HCT116 (cell line): ENCODE measurements at regions not wholly inside any gene's neighbourhood (a gene's known extent, or its start where the extent isn't known, plus 50 kb on each side); places are given as distances from the start of the nearest gene placed in this dataset.

Experiments used
- ATAC-seq: fragments of 200-7000 bp; cut with Tn5 transposase; 2 replicates; pipeline ENCODE4 v1.9.1; 2020; ENCODE audit warnings: mild to moderate bottlenecking, moderate library complexity
- BruUV-seq: library from RNA; stranded (reverse); fragments of 400-500 nt; replicated peaks from 2 replicates; lab custom pipeline; 2021; lab: Mats Ljungman, UMichigan
- CTCF ChIA-PET: fragments of 300-600 bp; sonication (Branson Sonifier 250); formaldehyde crosslinking; loops from one replicate; lab custom pipeline; 2021; ENCODE audit warnings: antibody characterized with exemption; lab: Charles Lee
- POLR2A ChIA-PET: fragments of 300-600, 350-600 bp; sonication (Branson Sonifier 250); formaldehyde crosslinking; loops from one replicate; lab custom pipeline; 2021; ENCODE audit warnings: antibody characterized with exemption; lab: Charles Lee
- RAD21 ChIA-PET, 2 experiments: fragments of 300-600 bp; sonication (Branson Sonifier 250); formaldehyde crosslinking; loops; one replicate each; lab custom pipeline; 2023; ENCODE audit warnings: low total read pairs in 2 of 2; ENCODE audit not compliant: uncharacterized antibody in 2 of 2, unreplicated experiment in 2 of 2, low non-redundant PET in 1 of 2; lab: Charles Lee
- DNase-seq: peaks from one replicate; pipeline ENCODE4 v3.0.0-alpha.2; 2010; ENCODE audit warnings: low read depth, low spot score
- H2AFZ ChIP-seq: fragments of 200-600 bp; shearing (Covaris generic), sonication (generic); 2 replicates; pipeline ENCODE4 v1.6.1; 2017; ENCODE audit warnings: low read depth, mixed run types, mixed read lengths, antibody characterized with exemption, low read length; ENCODE audit not compliant: poor library complexity, severe bottlenecking
- H3K27ac ChIP-seq: 2 replicates; pipeline ENCODE4 v1.5.1; 2012; ENCODE audit warnings: low read depth, low read length
- H3K27me3 ChIP-seq: fragments of 200-600 bp; sonication (generic); 2 replicates; pipeline ENCODE4 v1.6.1; 2016; ENCODE audit warnings: mixed run types, low read length, mixed read lengths; ENCODE audit not compliant: insufficient read depth
- H3K36me3 ChIP-seq, 2 experiments: fragments of 200-500 bp in 1 of 2; fragments of 200-600 bp in 1 of 2; sonication (Bioruptor generic) in 1 of 2; sonication (generic) in 1 of 2; 2 replicates each; pipeline versions ENCODE4 v1.5.1 to v1.6.1; 2014 to 2016; ENCODE audit warnings: low read length in 2 of 2, inconsistent platforms in 1 of 2, mixed read lengths in 1 of 2, mixed run types in 1 of 2; ENCODE audit not compliant: insufficient read depth in 2 of 2, control insufficient read depth in 1 of 2
- H3K4me1 ChIP-seq, 2 experiments: fragments of 200-600 bp in 1 of 2; sonication (generic) in 1 of 2; 2 replicates each; pipeline versions ENCODE4 v1.5.1 to v1.6.1; 2012 to 2017; ENCODE audit warnings: low read length in 2 of 2, inconsistent platforms in 1 of 2, mild to moderate bottlenecking in 1 of 2, mixed read lengths in 1 of 2, mixed run types in 1 of 2, moderate library complexity in 1 of 2; ENCODE audit not compliant: insufficient read depth in 2 of 2, control insufficient read depth in 1 of 2
- H3K4me2 ChIP-seq: fragments of 200-600 bp; sonication (generic); 2 replicates; pipeline ENCODE4 v1.6.1; 2017; ENCODE audit warnings: mixed run types, low read length, mixed read lengths
- H3K4me3 ChIP-seq, 2 experiments: fragments of 200-600 bp in 1 of 2; sonication (generic) in 1 of 2; replicated peaks in 1 of 2; 2 replicates each; pipeline ENCODE4 v1.5.1; 2011 to 2016; ENCODE audit warnings: low read length in 2 of 2, control low read depth in 1 of 2, low read depth in 1 of 2, mild to moderate bottlenecking in 1 of 2, mixed read lengths in 1 of 2, mixed run types in 1 of 2
- H3K79me2 ChIP-seq: fragments of 200-600 bp; sonication (generic); 2 replicates; pipeline ENCODE4 v1.6.1; 2017; ENCODE audit warnings: mild to moderate bottlenecking, mixed run types, low read length, moderate library complexity, mixed read lengths; ENCODE audit not compliant: insufficient read depth
- H3K9ac ChIP-seq: fragments of 200-600 bp; sonication (generic); 2 replicates; pipeline ENCODE4 v1.6.1; 2016; ENCODE audit warnings: low read length, mixed read lengths
- H3K9me2 ChIP-seq: fragments of 200-600 bp; sonication (generic), shearing (Covaris generic); 2 replicates; pipeline ENCODE4 v1.6.1; 2017; ENCODE audit warnings: mixed run types, mild to moderate bottlenecking, moderate library complexity; ENCODE audit not compliant: insufficient read depth
- H3K9me3 ChIP-seq, 2 experiments: fragments of 200-500 bp in 1 of 2; fragments of 200-600 bp in 1 of 2; sonication (Bioruptor generic) in 1 of 2; sonication (generic) in 1 of 2; 2 replicates each; pipeline ENCODE4 v1.6.1; 2014 to 2017; ENCODE audit warnings: low read length in 2 of 2, mixed read lengths in 2 of 2, inconsistent platforms in 1 of 2, low read depth in 1 of 2, mild to moderate bottlenecking in 1 of 2, mixed run types in 1 of 2, moderate library complexity in 1 of 2; ENCODE audit not compliant: control insufficient read depth in 1 of 2, insufficient read depth in 1 of 2
- H4K20me1 ChIP-seq: fragments of 200-600 bp; sonication (generic), shearing (Covaris generic); 2 replicates; pipeline ENCODE4 v1.6.1; 2017; ENCODE audit warnings: mixed run types, mild to moderate bottlenecking, moderate library complexity; ENCODE audit not compliant: insufficient read depth
- CEBPB ChIP-seq: IDR thresholded peaks from 2 replicates; pipeline ENCODE4 v1.6.1; 2012; ENCODE audit warnings: low read depth
- EGR1 ChIP-seq: IDR thresholded peaks from 2 replicates; pipeline ENCODE4 v1.6.1; 2012; ENCODE audit warnings: low read depth
- EZH2 ChIP-seq: fragments of 200-600 bp; sonication (generic); IDR thresholded peaks from 2 replicates; pipeline ENCODE4 v1.6.1; 2017; ENCODE audit warnings: antibody characterized with exemption, mixed run types
- FOSL1 ChIP-seq: IDR thresholded peaks from 2 replicates; pipeline ENCODE4 v1.6.1; 2012; ENCODE audit warnings: low read depth
- JUND ChIP-seq: IDR thresholded peaks from 2 replicates; pipeline ENCODE4 v1.6.1; 2012
- POLR2A ChIP-seq: IDR thresholded peaks from 2 replicates; pipeline ENCODE4 v1.7.0; 2011; ENCODE audit warnings: borderline replicate concordance; ENCODE audit not compliant: insufficient read depth, insufficient read length; ENCODE audit errors: extremely low read depth
- POLR2AphosphoS5 ChIP-seq: IDR thresholded peaks from 2 replicates; pipeline ENCODE4 v1.6.1; 2011; ENCODE audit warnings: mild to moderate bottlenecking, low read depth, low read length, moderate library complexity
- SIN3A ChIP-seq: IDR thresholded peaks from 2 replicates; pipeline ENCODE4 v1.6.1; 2012; ENCODE audit warnings: low read depth
- TCF7L2 ChIP-seq: IDR thresholded peaks from 2 replicates; pipeline ENCODE4 v1.7.0; 2011; ENCODE audit warnings: borderline replicate concordance, inconsistent platforms; ENCODE audit not compliant: insufficient read depth, insufficient read length; ENCODE audit errors: extremely low read depth
- ZNF274 ChIP-seq: fragments of 200-500 bp; sonication (Bioruptor generic); IDR thresholded peaks from 2 replicates; pipeline ENCODE4 v1.6.1; 2014; ENCODE audit warnings: mild to moderate bottlenecking, low read depth, low read length, inconsistent platforms
- intact Hi-C: fragments of 100-400 bp; cut with micrococcal nuclease; formaldehyde crosslinking; loops from 2 replicates; pipeline ENCODE4 v1.10.0; 2022
- TF ChIP-seq, protein P1 (sequence below), 3 experiments: fragments of 200-600 bp in 1 of 3; sonication (generic) in 1 of 3; IDR thresholded peaks in 2 of 3; conservative IDR thresholded peaks in 1 of 3; 2 replicates each; pipeline ENCODE4 v1.5.1; 2012 to 2017; ENCODE audit warnings: low read depth in 2 of 3, low read length in 2 of 3, antibody characterized with exemption in 1 of 3, borderline replicate concordance in 1 of 3, control low read depth in 1 of 3, mild to moderate bottlenecking in 1 of 3, mixed read lengths in 1 of 3, mixed run types in 1 of 3, moderate library complexity in 1 of 3; ENCODE audit not compliant: insufficient read depth in 1 of 3
- TF ChIP-seq, protein P2 (sequence below): IDR thresholded peaks from 2 replicates; pipeline ENCODE4 v1.6.1; 2012
- TF ChIP-seq, protein P3 (sequence below): IDR thresholded peaks from 2 replicates; pipeline ENCODE4 v1.6.1; 2012; ENCODE audit warnings: low read depth

DNA sequence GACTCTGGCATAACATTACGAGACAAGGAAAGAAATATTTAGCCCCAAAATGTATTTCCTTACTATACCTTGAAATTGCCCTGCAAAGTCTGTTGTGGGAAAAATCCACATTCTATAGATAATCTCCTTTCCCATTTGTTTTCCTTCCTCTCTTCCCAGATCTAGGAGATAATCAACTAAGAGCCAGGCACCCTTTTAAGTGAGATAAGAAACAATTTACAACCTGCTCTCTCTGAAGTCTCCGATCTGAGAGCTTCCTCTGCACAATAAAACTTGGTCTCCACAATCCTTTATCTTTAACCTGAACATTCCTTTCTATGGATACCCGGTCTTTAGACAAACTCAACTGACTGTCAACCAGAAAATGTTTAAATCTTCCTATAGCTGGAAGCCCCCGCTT lies 1160.7 kb upstream of the NRXN1 start:
- RAD21 ChIA-PET = no interaction called here
- Histone ChIP-seq H3K9me3 (no peaks in the 10 kb centered on the region), H4K20me1 (no peaks in the 10 kb centered on the region), H3K9ac (no peak overlapping the region), H3K79me2 (no peaks in the 10 kb centered on the region), H3K4me2 (no peak overlapping the region), H2AFZ (no peak overlapping the region), H3K36me3 (no peaks in the 10 kb centered on the region), H3K4me3 (no peak overlapping the region), H3K9me2 (no peaks in the 10 kb centered on the region), H3K27me3 (no peaks in the 10 kb centered on the region), H3K4me1 (no peaks in the 10 kb centered on the region), H3K27ac (no peak overlapping the region)
- POLR2A ChIA-PET = no interaction called here
- ATAC-seq = no peak
- CTCF ChIA-PET = no interaction called here
- TF ChIP-seq TCF7L2 (no peak), ZNF274 (no peak), SIN3A (no peak), JUND (no peak), POLR2A (no peak), EGR1 (no peak), FOSL1 (no peak), EZH2 (no peak), POLR2AphosphoS5 (no peak), CEBPB (no peak)
- TF ChIP-seq, protein P1, sequence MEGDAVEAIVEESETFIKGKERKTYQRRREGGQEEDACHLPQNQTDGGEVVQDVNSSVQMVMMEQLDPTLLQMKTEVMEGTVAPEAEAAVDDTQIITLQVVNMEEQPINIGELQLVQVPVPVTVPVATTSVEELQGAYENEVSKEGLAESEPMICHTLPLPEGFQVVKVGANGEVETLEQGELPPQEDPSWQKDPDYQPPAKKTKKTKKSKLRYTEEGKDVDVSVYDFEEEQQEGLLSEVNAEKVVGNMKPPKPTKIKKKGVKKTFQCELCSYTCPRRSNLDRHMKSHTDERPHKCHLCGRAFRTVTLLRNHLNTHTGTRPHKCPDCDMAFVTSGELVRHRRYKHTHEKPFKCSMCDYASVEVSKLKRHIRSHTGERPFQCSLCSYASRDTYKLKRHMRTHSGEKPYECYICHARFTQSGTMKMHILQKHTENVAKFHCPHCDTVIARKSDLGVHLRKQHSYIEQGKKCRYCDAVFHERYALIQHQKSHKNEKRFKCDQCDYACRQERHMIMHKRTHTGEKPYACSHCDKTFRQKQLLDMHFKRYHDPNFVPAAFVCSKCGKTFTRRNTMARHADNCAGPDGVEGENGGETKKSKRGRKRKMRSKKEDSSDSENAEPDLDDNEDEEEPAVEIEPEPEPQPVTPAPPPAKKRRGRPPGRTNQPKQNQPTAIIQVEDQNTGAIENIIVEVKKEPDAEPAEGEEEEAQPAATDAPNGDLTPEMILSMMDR (IDR thresholded peaks at IDR 0.05 in 2 of 3, conservative IDR thresholded peaks at IDR 0.05 in 1 of 3; ENCODE audit: borderline replicate concordance in 1 of 3, insufficient read depth in 1 of 3, low read depth in 2 of 3, low read length in 2 of 3) = no peak
- TF ChIP-seq, protein P2, sequence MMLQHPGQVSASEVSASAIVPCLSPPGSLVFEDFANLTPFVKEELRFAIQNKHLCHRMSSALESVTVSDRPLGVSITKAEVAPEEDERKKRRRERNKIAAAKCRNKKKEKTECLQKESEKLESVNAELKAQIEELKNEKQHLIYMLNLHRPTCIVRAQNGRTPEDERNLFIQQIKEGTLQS = no peak
- TF ChIP-seq, protein P3, sequence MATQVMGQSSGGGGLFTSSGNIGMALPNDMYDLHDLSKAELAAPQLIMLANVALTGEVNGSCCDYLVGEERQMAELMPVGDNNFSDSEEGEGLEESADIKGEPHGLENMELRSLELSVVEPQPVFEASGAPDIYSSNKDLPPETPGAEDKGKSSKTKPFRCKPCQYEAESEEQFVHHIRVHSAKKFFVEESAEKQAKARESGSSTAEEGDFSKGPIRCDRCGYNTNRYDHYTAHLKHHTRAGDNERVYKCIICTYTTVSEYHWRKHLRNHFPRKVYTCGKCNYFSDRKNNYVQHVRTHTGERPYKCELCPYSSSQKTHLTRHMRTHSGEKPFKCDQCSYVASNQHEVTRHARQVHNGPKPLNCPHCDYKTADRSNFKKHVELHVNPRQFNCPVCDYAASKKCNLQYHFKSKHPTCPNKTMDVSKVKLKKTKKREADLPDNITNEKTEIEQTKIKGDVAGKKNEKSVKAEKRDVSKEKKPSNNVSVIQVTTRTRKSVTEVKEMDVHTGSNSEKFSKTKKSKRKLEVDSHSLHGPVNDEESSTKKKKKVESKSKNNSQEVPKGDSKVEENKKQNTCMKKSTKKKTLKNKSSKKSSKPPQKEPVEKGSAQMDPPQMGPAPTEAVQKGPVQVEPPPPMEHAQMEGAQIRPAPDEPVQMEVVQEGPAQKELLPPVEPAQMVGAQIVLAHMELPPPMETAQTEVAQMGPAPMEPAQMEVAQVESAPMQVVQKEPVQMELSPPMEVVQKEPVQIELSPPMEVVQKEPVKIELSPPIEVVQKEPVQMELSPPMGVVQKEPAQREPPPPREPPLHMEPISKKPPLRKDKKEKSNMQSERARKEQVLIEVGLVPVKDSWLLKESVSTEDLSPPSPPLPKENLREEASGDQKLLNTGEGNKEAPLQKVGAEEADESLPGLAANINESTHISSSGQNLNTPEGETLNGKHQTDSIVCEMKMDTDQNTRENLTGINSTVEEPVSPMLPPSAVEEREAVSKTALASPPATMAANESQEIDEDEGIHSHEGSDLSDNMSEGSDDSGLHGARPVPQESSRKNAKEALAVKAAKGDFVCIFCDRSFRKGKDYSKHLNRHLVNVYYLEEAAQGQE = no peak
- no TSS peak for BruUV-seq
- intact Hi-C loops = no loop called here
- no peak for DNase-seq
